Endothelial cell of umbilical vein (primary cell): ENCODE measurements at regions not wholly inside any gene's neighbourhood (a gene's known extent, or its start where the extent isn't known, plus 50 kb on each side); places are given as distances from the start of the nearest gene placed in this dataset.

ENCODE experiments used
- BruUV-seq: library from RNA; stranded (reverse); fragments of 400-500 nt; replicated peaks from 2 replicates; lab custom pipeline; 2021; lab: Mats Ljungman, UMichigan
- CTCF ChIA-PET: fragments of 300-600, 350-600 bp; sonication (Branson Sonifier 250); formaldehyde crosslinking; loops from one replicate; lab custom pipeline; 2021; ENCODE audit warnings: antibody characterized with exemption, inconsistent platforms; lab: Charles Lee
- POLR2A ChIA-PET: fragments of 300-600, 350-600 bp; sonication (Branson Sonifier 250); formaldehyde crosslinking; loops from one replicate; lab custom pipeline; 2021; ENCODE audit warnings: antibody characterized with exemption, inconsistent platforms; lab: Charles Lee
- DNase-seq: peaks from one replicate; pipeline ENCODE4 v3.0.0-alpha.2; 2011; ENCODE audit warnings: low read depth, low spot score
- FAIRE-seq: peaks from 2 replicates; lab custom pipeline; 2011; peaks lifted over from hg19 to GRCh38; lab: Jason Lieb, UNC
- H2AFZ ChIP-seq: 2 replicates; pipeline ENCODE4 v1.6.0; 2012; ENCODE audit warnings: low read depth, low read length, control low read depth, inconsistent platforms
- H3K27ac ChIP-seq: 2 replicates; pipeline ENCODE4 v1.5.1; 2011; ENCODE audit warnings: low read depth, mild to moderate bottlenecking, control low read depth, low read length, moderate library complexity; ENCODE audit not compliant: insufficient read depth
- H3K27me3 ChIP-seq, 2 experiments: 2 replicates each; pipeline versions ENCODE4 v1.6.0 to v1.6.1; 2011; ENCODE audit warnings: low read length in 2 of 2, mixed read lengths in 1 of 2; ENCODE audit not compliant: control insufficient read depth in 2 of 2, insufficient read depth in 2 of 2
- H3K36me3 ChIP-seq, 2 experiments: 2 replicates in 1 of 2; 3 replicates in 1 of 2; pipeline ENCODE4 v1.5.1; 2011; ENCODE audit warnings: low read length in 2 of 2, mild to moderate bottlenecking in 1 of 2, moderate library complexity in 1 of 2; ENCODE audit not compliant: control insufficient read depth in 2 of 2, insufficient read depth in 2 of 2; ENCODE audit errors: extremely low read depth in 1 of 2
- H3K4me1 ChIP-seq: 3 replicates; pipeline ENCODE4 v1.5.1; 2011; ENCODE audit warnings: mild to moderate bottlenecking, low read length; ENCODE audit not compliant: control insufficient read depth, insufficient read depth; ENCODE audit errors: extremely low read depth
- H3K4me2 ChIP-seq: 2 replicates; pipeline ENCODE4 v1.6.1; 2011; ENCODE audit warnings: low read length, control low read depth, mixed read lengths; ENCODE audit not compliant: insufficient read depth
- H3K4me3 ChIP-seq, 3 experiments: fragments of 200-600 bp in 1 of 3; sonication (generic), shearing (Covaris generic) in 1 of 3; replicated peaks in 1 of 3; 2 replicates each; pipeline ENCODE4 v1.5.1; 2011 to 2016; ENCODE audit warnings: control low read depth in 3 of 3, low read length in 3 of 3, mild to moderate bottlenecking in 2 of 3, inconsistent platforms in 1 of 3, low read depth in 1 of 3, moderate library complexity in 1 of 3; ENCODE audit not compliant: insufficient read depth in 1 of 3
- H3K79me2 ChIP-seq: 2 replicates; pipeline ENCODE4 v1.6.0; 2012; ENCODE audit warnings: low read length, inconsistent platforms; ENCODE audit not compliant: control insufficient read depth, insufficient read depth
- H3K9ac ChIP-seq: replicated peaks from 2 replicates; pipeline ENCODE3; 2011; ENCODE audit warnings: low read length, control low read depth; ENCODE audit not compliant: insufficient read depth; ENCODE audit errors: extremely low read depth
- H3K9me1 ChIP-seq: replicated peaks from 3 replicates; pipeline ENCODE4 v1.6.0; 2011; ENCODE audit warnings: mild to moderate bottlenecking, low read length; ENCODE audit not compliant: control insufficient read depth, insufficient read depth; ENCODE audit errors: extremely low read depth
- H3K9me3 ChIP-seq: replicated peaks from 2 replicates; pipeline ENCODE4 v1.5.1; 2012; ENCODE audit warnings: low read length, inconsistent platforms; ENCODE audit not compliant: control insufficient read depth, insufficient read depth
- H4K20me1 ChIP-seq: replicated peaks from 2 replicates; pipeline ENCODE3; 2011; ENCODE audit warnings: mild to moderate bottlenecking, low read length; ENCODE audit not compliant: control insufficient read depth, insufficient read depth; ENCODE audit errors: extremely low read depth
- CTCF ChIP-seq, 2 donors: IDR thresholded peaks; 1 replicate in 1 of 2; 2 replicates in 1 of 2; pipeline ENCODE4 v1.5.1; 2011; ENCODE audit warnings: low read length in 2 of 2, mild to moderate bottlenecking in 2 of 2, moderate library complexity in 2 of 2, control low read depth in 1 of 2, inconsistent platforms in 1 of 2, low read depth in 1 of 2; ENCODE audit not compliant: insufficient read depth in 1 of 2; ENCODE audit errors: extremely low read depth in 1 of 2
- EZH2 ChIP-seq: IDR thresholded peaks from 2 replicates; pipeline ENCODE4 v1.6.1; 2012; ENCODE audit warnings: borderline replicate concordance, low read depth, mild to moderate bottlenecking, moderate library complexity, low read length, inconsistent platforms; ENCODE audit not compliant: severe bottlenecking
- FOS ChIP-seq: IDR thresholded peaks from 2 replicates; pipeline ENCODE4 v1.6.1; 2011; ENCODE audit warnings: mild to moderate bottlenecking, low read length, moderate library complexity, borderline replicate concordance; ENCODE audit not compliant: insufficient read depth
- GATA2 ChIP-seq: IDR thresholded peaks from 2 replicates; pipeline ENCODE4 v1.7.0; 2011; ENCODE audit warnings: low read depth, mild to moderate bottlenecking, moderate library complexity, mixed read lengths, low read length; ENCODE audit not compliant: insufficient read length, insufficient read depth
- JUN ChIP-seq: IDR thresholded peaks from 2 replicates; pipeline ENCODE4 v1.6.1; 2011; ENCODE audit warnings: borderline replicate concordance, low read depth; ENCODE audit not compliant: insufficient read length, insufficient read depth
- MAX ChIP-seq: IDR thresholded peaks from 2 replicates; pipeline ENCODE4 v1.6.1; 2011; ENCODE audit not compliant: insufficient read depth, insufficient read length
- MYC ChIP-seq: IDR thresholded peaks from one replicate; pipeline ENCODE4 v1.6.1; 2011; ENCODE audit warnings: mild to moderate bottlenecking, low read depth, low read length
- POLR2A ChIP-seq: IDR thresholded peaks from 2 replicates; pipeline ENCODE4 v1.6.1; 2012; ENCODE audit warnings: low read depth, mild to moderate bottlenecking, control low read depth, low read length
- POLR2AphosphoS5 ChIP-seq: IDR thresholded peaks from 2 replicates; pipeline ENCODE4 v1.6.1; 2012; ENCODE audit warnings: low read depth, mild to moderate bottlenecking, control low read depth, low read length, moderate library complexity; ENCODE audit not compliant: insufficient read depth
- dilution Hi-C: fragments of 300-500 bp; cut with MboI; formaldehyde crosslinking; loops from one replicate; pipeline ENCODE4 v1.15.0; 2019; ENCODE audit warnings: low sequenced_read_pairs; ENCODE audit not compliant: extremely low pct_ligation_motif_present
- intact Hi-C: fragments of 100-400 bp; cut with micrococcal nuclease; formaldehyde crosslinking; loops from one replicate; pipeline ENCODE4 v1.10.0; 2022

DNA sequence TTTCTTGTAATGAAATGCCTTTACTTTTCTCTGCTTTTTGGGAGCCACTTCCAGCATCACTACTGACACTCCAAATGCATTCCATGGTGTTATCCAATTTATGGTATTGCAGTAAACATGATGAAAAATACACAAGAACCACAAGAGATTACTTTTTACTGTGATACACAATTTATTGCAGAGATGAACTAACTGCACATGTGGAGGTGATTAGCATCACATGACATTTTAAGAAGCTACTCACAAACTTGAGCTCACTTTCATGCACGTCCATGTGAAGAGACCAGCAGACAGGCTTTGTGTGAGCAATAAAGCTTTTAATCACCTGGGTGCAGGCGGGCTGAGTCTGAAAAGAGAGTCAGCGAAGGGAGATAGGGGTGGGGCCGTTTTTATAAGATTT lies 780.5 kb upstream of the GOT2 start:
- no peak for TF ChIP-seq MYC
- TF ChIP-seq MAX: no peak
- TF ChIP-seq GATA2: no peak
- TF ChIP-seq FOS: no peak
- no peak for TF ChIP-seq JUN
- no peak for TF ChIP-seq CTCF (IDR thresholded peaks at IDR 0.05; ENCODE audit: extremely low read depth in 1 of 2, insufficient read depth in 1 of 2, low read depth in 1 of 2, low read length in 2 of 2)
- TF ChIP-seq EZH2: no peak
- TF ChIP-seq POLR2A: no peak
- no peak for TF ChIP-seq POLR2AphosphoS5
- no TSS peak for BruUV-seq
- Histone ChIP-seq H3K4me1 (no peaks in the 10 kb centered on the region), H3K27ac (no peak overlapping the region), H3K9me1 (no peaks in the 10 kb centered on the region), H3K27me3 (no peaks in the 10 kb centered on the region), H2AFZ (no peak overlapping the region), H3K4me2 (no peak overlapping the region), H3K9me3 (no peaks in the 10 kb centered on the region), H3K79me2 (no peaks in the 10 kb centered on the region), H3K4me3 (no peak overlapping the region), H4K20me1 (no peaks in the 10 kb centered on the region), H3K36me3 (no peaks in the 10 kb centered on the region), H3K9ac (no peak overlapping the region)
- CTCF ChIA-PET: no interaction called here
- FAIRE-seq (no peak), DNase-seq (no peak)
- dilution Hi-C loops (no loop called here), intact Hi-C loops (no loop called here)
- POLR2A ChIA-PET: no interaction called here
